NCI-H1694 treated with DMSO at 0.1 percent for 48 hours (cell line): ENCODE measurements at regions not wholly inside any gene's neighbourhood (a gene's known extent, or its start where the extent isn't known, plus 50 kb on each side); places are given as distances from the start of the nearest gene placed in this dataset.

Source experiments
- DNase-seq: peaks from one replicate; lab custom pipeline; 2025; lab: John Stamatoyannopoulos, UW

DNA sequence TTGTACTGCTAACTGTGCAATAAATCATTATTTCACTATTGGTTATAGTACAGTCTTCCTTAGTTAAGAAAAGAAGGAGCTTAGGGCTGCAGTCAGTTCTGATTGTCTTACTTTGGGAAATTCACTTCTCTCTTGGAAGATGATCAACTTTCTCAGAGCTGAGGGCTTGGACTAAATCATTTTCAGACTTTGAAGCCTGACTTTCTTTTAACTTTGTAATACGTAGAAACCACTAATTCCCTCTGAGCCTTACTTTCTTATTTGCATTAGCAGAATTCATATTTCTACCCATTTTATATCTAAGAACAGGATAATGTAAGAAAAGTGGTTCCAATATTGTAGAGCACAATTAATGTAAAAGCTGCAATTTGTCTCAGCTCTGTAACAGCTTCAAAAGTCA lies 386.4 kb downstream of the TRIB2 start:
- DNase-seq = no peak

DNA sequence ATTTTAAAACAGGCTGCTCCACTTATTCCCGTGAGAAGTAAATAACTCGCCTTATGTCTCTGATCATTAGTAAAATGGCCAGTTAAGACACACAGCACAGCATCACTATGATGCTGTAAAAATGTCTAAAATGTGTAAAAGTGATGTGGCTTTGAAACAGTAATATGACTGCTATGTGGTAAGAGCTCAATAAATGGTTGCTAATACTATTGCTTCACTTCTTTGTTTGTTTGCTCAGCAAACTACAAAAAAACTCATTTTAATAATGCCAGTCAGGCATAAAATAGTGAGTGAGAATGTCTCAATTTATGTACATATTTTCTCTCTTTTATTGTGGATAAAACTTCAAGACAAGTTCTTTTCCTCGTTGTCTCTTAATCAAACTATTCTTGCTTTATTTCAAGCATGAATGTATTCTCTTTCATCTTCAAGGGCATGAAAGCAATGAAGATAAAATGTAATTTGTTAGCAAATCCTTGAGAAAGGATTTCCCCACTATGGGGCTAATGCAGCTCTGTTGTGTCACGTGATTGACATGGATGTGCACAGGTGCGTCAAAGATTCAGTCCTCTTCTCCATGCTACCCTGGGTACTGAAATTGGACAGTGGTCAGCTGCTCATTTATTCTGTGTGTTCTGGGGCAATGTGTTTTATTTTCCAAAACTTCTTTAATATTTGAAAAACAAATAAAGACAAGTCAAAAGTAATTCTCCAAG lies 387.2 kb downstream of the TRIB2 start:
- DNase-seq = no peak

DNA sequence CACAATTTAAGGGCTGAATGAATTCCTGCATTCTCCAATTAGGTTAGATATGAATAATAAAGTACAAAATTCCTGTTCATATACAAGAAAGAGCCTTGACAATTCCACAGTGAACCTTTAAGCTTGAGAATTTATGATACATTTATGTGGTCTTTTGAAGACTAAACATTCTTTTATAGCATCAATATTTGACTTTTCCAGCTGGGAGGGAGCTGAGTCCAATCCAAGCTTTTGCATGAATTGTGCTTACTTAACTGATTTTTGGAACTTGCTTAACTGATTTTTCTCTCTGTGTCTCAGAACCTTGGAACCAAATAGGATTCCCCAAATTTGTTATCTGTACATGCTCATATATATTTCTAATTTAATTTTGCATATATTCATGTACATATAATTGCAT lies 388.0 kb downstream of the TRIB2 start:
- DNase-seq = no peak

DNA sequence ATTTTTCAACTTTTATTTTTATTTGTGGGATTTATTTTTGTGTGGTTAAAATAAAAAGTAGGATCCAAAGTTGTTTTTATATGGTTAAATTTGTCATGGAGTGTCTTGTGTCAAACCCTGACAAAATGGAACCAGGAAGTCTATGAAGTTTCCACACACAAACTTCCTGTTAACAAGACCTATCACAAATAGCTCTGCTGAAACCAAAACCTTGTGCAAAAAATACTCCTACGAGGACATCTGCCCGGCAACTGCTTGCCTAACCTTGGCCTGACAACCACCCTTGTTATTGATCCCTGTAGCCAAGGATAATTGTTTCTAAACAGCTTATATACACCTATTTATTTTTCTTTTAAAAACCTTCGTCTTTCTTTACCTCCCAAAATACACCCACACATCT lies 389.6 kb downstream of the TRIB2 start:
- no peak for DNase-seq

DNA sequence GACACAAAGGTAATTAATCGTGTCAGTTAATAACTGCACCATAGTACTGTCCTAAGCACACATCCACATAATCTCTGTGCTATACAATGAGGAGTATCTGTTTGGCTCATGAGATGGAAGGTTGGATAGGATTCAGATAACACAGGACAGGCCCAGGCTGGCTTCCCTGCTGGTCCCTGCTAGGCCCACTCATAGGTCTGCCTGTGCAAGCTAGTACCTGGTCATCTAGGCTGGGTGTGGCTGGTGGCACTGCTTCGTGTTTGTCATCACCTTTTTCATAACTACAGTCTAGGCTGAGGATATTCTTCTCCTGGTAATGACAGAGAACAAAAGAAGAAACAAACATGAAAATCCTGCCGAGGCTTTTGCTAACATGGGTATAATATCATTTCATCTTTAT lies 392.8 kb downstream of the TRIB2 start:
- DNase-seq = no peak

DNA sequence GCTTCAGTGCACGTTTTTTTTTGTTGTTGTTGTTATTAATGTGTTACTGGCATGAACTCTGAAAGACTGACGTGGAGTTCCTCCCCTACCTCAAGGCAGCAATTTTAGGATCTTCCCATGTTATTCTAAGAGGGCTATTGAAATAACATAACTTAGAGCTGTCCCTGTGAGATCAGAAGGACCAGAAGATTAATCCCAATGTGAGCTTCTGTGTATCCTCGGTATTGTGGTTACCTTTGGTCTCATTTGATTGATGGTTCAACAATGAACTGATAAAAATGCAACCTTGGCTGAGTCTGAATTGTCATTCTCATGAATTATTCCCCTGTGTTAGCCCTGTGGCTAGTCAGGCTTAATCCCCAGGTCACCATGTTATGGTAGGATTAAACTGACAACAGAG lies 394.1 kb downstream of the TRIB2 start:
- no peak for DNase-seq

DNA sequence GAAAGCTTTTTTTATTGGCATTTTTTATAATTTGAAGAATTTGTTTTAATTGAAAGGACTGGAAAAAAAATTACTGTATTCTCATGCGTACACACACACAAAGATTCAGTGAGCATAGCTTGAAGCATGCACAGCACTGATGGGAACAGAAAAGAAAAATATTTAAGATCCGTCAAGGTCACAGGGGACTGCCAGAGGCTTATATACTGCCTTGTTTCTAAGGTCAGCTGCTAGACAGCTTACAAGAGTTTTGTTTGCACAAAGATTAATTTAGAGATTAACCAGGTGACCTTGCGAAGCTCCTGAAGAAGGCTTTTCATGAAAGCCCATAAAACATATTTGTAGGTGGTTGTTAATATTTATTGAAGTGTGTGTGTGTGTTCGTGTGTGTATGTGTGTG lies 396.3 kb downstream of the TRIB2 start:
- DNase-seq = no peak

DNA sequence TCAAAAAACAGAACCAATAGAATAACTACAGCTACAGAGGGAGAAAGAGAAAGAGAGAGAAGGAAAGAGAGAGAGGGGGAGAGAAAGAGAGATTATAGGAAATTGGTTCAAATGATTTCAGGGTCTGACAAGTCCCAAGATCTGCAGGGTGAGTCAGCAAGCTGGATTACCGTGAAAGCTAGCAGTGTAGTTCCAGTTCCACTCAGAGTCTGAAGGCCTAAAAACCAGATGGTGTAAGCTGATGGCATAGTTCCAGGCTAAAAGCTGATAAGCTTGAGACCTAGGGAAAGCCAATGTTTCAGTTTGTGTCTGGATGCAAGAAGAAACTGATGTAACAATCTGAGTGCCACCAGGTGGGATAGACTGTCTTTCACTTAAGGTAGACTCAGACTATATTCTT lies 397.7 kb downstream of the TRIB2 start:
- DNase-seq = no peak

DNA sequence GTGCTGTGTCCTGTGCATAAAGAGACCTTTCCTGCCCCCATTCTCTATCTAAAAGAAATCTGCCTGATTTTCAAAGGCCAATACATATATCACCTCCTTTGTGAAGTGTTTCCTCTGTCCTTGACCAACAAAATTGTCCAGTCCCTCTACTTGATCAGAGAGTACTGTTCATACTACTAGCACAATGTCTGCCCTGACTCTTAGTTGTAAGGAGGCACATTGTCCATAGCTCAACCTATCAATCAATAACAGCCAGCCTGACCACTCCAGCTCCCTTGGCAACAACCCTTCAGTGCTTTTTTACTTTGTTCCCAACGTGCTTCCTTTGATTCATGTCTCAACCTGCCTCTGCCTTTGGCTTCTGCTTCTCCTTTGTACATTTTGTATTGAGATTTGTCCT lies 398.9 kb downstream of the TRIB2 start:
- DNase-seq = no peak

DNA sequence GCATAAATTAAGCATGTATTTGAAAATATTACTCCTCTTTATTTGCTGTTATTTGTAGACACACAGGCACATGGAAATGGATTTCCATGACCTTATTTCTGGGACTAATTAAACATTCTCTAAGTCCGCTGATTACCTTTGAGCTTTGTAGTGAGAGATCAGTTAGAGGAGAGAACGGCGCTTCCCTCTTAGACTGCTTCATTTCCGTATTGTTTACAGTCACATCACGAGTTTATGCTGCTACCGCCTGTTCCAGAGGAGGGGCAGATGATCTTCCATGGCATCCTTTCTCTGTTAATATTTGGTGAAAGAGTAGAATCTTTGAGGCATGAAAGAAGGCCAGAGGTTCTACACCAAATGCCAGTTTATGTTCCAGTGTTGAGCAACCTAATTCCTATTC lies 404.4 kb downstream of the TRIB2 start:
- DNase-seq = no peak

DNA sequence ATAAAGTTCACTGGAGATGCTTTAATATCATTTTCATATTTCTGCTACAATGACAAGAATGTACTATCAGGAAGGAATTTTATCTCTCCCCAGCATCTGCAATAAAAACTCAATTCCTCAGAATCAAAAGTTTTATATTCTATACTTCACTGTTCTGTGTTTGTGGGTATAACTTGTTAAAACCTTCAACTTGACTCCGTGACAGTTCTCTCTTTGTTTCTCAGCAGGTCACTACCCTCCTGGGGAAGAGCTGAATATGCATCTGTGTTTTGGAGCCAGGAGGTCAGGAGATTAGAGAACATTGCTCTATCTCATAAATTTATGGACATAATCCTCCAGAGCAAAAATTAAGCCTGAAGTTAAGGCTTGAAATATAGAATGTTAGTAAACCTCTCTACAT lies 411.4 kb downstream of the TRIB2 start:
- no peak for DNase-seq

DNA sequence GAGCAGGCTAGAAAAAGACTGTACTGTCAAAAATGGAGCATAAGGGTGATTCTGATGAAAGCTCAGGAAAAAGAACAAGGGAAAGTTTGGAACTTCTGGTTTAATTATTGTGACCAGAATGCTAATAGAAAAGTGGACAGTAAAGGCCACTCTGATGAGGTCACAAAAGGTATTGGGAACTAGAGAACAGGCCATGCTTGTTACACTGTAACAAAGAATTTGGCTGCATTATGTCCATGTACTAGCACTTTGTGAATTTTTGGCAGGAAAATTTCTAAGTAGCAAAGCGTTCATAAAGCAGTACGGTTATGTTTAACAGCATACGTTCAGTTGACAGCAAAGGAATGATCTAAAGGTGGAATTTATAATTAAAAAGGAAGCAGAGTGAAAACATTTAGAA lies 418.6 kb downstream of the TRIB2 start:
- no peak for DNase-seq

DNA sequence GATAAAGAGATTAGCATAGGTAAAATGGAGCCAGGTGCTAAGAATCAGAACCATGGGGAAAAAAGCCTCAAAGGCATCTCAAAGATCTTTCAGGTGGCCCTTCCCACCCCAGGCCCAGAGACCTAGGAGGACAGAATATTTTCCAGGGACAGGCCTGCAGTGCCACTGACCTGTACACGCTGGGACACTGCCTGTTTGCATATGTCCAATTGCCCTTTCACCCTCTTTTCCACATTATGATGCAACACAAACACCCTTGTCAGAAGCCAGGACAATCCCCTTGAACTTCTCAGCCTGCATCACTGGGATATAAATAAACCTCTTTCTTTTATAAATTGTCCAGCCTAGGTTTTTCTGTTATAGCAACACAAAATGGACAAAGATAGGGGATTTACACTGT lies 419.1 kb downstream of the TRIB2 start:
- no peak for DNase-seq

DNA sequence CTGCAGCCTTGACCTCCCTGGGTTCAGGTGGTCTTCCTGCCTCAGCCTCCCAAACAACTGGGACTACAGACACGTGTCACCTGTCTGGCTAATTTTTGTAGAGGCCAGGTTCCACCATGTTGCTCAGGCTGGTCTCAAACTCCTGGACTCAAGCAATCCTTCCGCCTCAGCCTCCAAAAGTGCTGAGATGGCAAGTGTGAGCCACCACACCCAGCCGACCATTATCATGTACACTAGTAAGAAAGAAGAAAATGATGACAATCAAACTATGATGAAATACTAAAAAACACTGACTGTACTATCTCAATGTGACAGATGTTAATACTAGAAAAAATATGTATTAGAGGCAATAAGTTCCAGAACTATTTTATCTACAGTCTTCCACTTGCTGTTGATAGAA lies 420.9 kb downstream of the TRIB2 start:
- no peak for DNase-seq

DNA sequence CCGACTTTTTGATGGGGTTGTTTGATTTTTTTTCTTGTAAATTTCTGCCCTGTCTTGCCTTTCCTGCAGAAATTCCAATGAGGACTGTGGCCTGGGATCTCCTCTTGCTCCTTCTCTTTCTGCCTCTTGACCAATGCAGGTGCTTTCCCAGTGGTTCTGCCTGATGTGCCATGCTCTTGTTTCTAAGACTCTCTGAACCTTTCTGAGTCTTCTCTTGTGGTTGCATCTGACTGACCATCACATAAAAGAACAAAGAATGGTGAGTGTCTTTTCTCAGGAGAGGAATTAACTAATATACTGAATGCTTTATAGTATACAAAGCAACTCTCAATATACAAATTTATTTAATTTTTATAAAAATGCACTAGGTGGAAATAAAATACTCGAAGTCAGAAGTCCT lies 424.6 kb downstream of the TRIB2 start:
- no peak for DNase-seq

DNA sequence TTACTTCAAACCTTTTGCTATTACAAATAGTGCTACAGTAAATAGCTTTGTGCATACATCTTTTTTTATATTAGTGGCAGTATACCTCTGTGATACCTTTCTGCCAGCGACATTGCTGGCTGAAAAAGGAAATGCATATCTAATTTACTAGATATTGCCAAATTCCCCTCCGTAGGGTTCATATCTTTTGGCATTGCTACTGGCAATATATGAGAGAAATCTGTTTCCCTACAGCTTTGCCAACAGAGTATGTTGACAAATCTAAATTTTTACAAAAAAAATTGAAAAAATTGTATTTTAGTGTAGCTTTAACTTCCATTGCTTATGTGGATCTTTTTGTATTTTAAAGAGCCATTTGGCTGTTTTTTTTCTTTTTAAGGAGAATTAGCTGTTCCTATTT lies 426.7 kb downstream of the TRIB2 start:
- no peak for DNase-seq

DNA sequence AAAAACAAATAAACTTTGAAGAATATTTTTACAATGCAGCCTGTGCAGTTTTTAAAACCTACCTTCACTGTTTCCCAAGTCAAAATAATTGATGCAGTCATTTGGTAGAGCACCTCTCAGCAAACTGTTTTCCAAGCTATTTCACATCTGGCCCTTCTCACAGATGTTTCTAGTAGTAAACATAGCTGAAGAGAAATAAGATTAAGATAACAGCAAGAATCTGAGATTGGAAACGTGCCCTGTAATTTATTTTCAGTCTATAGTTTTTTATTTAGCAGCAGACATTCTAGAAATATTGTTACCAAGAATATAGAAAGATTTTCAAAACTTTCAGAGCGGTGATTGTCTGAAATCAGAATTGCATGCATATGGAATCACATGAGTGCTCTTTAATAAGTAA lies 440.2 kb downstream of the TRIB2 start:
- no peak for DNase-seq

DNA sequence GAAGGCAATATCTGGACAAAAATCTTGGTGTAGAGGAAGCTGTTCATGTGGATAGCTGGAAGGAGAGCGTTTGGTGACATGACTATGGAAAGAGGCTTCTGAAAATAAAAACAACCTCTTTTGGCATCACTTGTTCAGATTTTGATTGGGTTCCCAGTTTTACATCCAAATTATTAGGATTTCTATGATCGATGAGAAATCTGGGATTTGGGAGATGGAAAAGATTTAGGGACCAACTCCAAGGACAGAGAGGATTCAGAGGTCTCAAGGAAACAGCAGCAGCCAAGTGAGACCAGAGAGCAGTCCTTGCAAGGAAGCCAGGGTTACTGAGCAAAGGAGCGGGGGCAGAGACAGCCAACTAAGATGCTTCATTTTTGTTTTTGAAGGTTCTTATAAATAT lies 441.7 kb downstream of the TRIB2 start:
- DNase-seq = no peak

DNA sequence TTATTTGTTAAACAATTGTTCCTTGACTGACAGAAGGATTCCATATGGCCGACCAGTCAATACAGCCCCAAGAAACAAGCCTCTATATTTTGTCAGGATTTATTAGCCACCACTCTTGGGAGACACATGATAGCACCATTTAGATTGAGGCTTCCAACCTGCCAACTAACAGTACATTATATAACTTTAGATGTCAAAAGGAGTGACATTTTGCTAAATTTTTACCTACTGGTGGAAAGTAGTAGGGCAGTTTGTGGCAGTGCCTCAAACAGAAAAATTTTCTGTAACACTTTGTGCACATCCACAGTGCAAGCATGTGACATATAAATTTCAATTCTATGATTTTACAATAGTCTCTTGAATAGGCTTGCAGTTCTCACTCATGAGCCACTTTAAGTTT lies 464.0 kb downstream of the TRIB2 start:
- DNase-seq = no peak

DNA sequence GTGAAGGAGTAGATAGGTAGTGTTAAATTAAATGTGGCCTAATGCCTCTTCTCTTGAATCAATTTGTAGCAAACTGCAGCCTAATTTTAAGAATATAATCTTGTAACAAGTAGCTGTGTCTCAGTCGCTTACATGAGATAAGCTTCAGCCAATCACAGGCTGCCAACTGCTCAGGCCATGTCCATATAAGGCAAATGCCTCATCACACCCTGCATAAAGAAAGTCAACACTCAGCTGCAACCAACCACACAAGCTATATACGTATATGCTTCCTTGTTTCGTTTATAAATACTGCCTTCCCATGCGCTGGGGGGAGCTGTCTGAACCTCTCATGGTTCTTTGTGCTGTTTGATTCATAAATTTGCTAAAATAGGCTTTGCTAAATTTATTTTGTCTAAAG lies 476.3 kb downstream of the TRIB2 start:
- DNase-seq = no peak

DNA sequence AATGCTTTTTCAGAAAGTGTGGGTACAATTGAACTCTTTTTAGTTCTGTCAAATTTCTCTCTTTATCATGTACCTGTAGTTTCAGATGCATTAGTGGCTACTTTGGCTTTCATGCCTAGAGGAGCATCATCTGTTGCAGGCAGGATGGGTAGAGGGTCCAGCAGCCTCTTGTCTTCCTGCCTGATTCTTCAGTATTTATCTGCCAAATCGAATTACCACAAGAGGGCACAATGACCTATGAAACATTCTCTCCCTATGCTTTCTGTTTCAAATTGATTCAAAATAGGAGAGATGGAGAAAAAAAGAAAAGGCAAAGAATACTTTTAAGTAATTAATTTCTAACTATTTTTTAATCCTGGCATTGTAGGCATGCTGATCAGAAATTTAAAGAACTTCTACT lies 477.2 kb downstream of the TRIB2 start:
- DNase-seq = peak; percentile 45

DNA sequence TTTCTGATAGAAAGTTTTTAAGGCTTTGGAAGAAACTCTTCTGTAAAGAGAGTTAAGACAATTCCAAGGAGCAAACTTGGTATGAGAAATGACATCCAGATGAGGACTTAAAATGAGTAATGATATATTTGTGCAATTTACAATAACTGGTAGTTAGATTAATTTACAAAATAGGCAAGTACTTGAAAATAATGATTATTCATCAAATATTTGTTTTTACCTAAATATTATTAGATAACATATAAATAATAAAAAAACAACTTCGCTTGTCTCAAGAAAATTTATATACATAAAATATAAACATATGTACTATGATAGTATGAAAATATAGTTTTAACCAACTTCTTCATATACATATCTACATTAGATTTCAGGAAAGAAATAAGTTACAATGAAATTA lies 478.5 kb downstream of the TRIB2 start:
- DNase-seq = no peak

DNA sequence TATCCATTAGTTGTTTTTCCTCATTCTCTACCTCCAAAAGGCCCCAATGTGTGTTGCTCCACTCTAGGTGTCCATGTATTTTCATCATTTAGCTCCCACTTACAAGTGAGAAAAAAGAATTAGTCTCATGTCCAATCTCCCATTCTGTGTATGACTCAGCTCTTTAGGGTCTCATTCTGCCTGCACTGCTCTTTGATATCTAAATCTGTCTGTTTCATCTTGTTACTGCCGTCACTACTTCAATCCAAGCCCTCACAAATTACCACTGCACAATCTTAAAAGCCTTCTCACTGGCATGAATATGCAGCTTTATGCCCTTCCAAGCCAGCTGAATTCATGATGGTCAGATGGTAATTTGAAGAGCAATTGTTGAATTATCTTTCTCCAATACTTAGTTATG lies 480.5 kb downstream of the TRIB2 start:
- no peak for DNase-seq

DNA sequence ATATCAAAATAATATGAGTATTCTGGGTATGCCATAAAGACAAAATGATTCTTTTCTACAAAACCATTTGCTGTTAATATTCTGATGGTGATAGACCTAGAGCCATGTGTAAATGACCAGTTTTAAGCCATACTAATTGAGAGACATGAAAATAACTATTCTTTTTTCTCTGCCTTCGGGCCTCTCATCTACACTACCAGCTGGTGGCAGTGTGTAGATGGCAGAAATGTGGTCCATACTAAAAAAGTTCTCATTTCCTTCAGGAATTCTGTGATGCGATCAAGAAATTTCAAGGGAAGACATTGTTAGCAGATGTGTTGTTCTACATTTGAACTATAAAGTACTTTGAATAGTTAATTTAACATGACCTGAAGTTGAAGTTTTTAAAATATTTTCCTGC lies 485.2 kb downstream of the TRIB2 start:
- no peak for DNase-seq

DNA sequence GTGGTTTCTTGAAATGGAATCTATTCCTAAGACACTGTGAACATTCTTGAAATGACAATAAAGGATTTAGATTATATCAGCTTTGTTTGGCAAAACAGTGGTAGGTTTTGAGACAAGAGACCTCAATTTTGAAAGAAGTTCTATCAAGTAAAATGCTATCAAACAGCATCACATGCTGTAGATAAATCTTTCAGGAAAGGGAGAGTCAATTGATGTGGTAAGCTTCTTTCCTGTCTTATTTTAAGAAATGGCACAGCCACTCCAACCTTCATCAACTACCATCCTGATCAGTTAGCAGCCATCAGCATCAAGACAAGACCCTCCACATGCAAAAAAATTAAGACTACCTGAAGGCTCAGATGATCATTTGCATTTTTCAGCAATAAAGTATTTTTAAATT lies 495.4 kb downstream of the TRIB2 start:
- no peak for DNase-seq
